Body of pancreas (tissue), 4 donors: ENCODE measurements at regions not wholly inside any gene's neighbourhood (a gene's known extent, or its start where the extent isn't known, plus 50 kb on each side); places are given as distances from the start of the nearest gene placed in this dataset.

Experiments used
- ATAC-seq: fragments of 150-250 bp; one replicate; pipeline ENCODE4 v1.9.1; 2016
- DNase-seq, 4 donors: peaks; one replicate each; pipeline ENCODE4 v3.0.0-alpha.2; 2019
- H3K27ac ChIP-seq, 4 donors: fragments of 200-600 bp; sonication (generic); 1 replicate in 3 of 4; 2 replicates in 1 of 4; pipeline versions ENCODE4 v1.5.1 to v1.6.1; 2016 to 2019; ENCODE audit warnings: mild to moderate bottlenecking in 1 of 4, mixed read lengths in 1 of 4, moderate library complexity in 1 of 4
- H3K27me3 ChIP-seq, 2 donors: fragments of 200-600 bp; sonication (generic); one replicate each; pipeline ENCODE4 v1.6.0; 2016; ENCODE audit warnings: mild to moderate bottlenecking in 1 of 2
- H3K36me3 ChIP-seq, 2 donors: fragments of 200-600 bp; sonication (generic); replicated peaks in 1 of 2; 2 replicates each; pipeline ENCODE4 v1.5.1; 2016; ENCODE audit warnings: low read depth in 2 of 2; ENCODE audit not compliant: insufficient read depth in 1 of 2
- H3K4me1 ChIP-seq: fragments of 200-600 bp; sonication (generic); one replicate; pipeline ENCODE4 v1.6.0; 2016
- H3K4me3 ChIP-seq, 2 donors: fragments of 200-600 bp; sonication (generic); 1 replicate in 1 of 2; 2 replicates in 1 of 2; pipeline ENCODE4 v1.5.1; 2016 to 2019
- H3K9me3 ChIP-seq, 3 donors: fragments of 200-600 bp; sonication (generic); 1 replicate in 2 of 3; 2 replicates in 1 of 3; pipeline ENCODE4 v1.5.1; 2016
- POLR2A ChIP-seq, 3 donors: fragments of 450-650 bp; IDR thresholded peaks; one replicate each; pipeline ENCODE4 v1.6.1; 2016; ENCODE audit warnings: antibody characterized with exemption in 3 of 3, mild to moderate bottlenecking in 2 of 3
- WGBS, 2 donors: methylation state at CpG; one replicate each; pipeline ENCODE4 v1.1.5; 2017; 5-methylcytosine and 5-hydroxymethylcytosine counted together
- intact Hi-C: fragments of 100-400 bp; cut with DNase I; formaldehyde crosslinking; loops from one replicate; pipeline ENCODE4 v1.15.1; 2023
- TF ChIP-seq, protein P1 (sequence below), 7 experiments: fragments of 450-650 bp in 4 of 7; fragments of 200-600 bp in 3 of 7; sonication (generic) in 3 of 7; IDR thresholded peaks; one replicate each; pipeline ENCODE4 v1.5.1; 2016 to 2019; ENCODE audit warnings: antibody characterized with exemption in 7 of 7

- Histone ChIP-seq H3K9me3 (no peaks in the 10 kb centered on the region), H3K4me3 (no peak overlapping the region), H3K36me3 (no peaks in the 10 kb centered on the region), H3K27ac (no peak overlapping the region), H3K4me1 (no peaks in the 10 kb centered on the region), H3K27me3 (no peaks in the 10 kb centered on the region)
- ATAC-seq: no peak
- 28 to 49% methylated on average over 2 of the region's 2 CpGs for WGBS, 2 donors
- no peak for DNase-seq
- TF ChIP-seq POLR2A (IDR thresholded peaks at IDR 0.05): no peak
- TF ChIP-seq, protein P1, sequence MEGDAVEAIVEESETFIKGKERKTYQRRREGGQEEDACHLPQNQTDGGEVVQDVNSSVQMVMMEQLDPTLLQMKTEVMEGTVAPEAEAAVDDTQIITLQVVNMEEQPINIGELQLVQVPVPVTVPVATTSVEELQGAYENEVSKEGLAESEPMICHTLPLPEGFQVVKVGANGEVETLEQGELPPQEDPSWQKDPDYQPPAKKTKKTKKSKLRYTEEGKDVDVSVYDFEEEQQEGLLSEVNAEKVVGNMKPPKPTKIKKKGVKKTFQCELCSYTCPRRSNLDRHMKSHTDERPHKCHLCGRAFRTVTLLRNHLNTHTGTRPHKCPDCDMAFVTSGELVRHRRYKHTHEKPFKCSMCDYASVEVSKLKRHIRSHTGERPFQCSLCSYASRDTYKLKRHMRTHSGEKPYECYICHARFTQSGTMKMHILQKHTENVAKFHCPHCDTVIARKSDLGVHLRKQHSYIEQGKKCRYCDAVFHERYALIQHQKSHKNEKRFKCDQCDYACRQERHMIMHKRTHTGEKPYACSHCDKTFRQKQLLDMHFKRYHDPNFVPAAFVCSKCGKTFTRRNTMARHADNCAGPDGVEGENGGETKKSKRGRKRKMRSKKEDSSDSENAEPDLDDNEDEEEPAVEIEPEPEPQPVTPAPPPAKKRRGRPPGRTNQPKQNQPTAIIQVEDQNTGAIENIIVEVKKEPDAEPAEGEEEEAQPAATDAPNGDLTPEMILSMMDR (IDR thresholded peaks at IDR 0.05): no peak
- intact Hi-C loops: no loop called here
Observed at GRCh38 chrX:45954026-45954425, 591.2 kb downstream of the ZNF674 start.

DNA sequence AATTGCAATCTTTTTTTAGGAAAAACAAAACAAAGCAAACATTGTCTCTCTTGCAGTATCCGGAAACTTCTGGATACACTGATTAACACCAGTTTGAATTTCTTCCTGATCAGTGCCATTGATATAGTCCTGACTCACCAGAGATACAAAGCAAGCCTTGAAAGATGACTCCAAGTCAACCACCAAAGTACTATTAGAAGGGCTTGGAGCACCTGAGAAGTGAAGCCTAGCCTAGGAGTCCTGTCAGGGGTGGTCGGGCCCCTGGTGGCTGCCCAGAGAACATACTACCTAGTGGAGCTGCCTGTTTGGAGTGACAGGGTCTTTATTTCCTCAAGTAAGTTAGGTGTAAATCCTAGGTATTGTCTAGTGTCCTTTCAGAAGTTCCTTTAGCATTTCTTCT lies 593.2 kb downstream of the ZNF674 start:
- Histone ChIP-seq H3K36me3 (no peaks in the 10 kb centered on the region), H3K27me3 (no peaks in the 10 kb centered on the region), H3K4me3 (no peak overlapping the region), H3K9me3 (no peaks in the 10 kb centered on the region), H3K4me1 (no peaks in the 10 kb centered on the region), H3K27ac (no peak overlapping the region)
- TF ChIP-seq, protein P1 (IDR thresholded peaks at IDR 0.05): no peak
- no peak for TF ChIP-seq POLR2A (IDR thresholded peaks at IDR 0.05)
- DNase-seq (no peak), ATAC-seq (no peak)
- 67 to 71% methylated on average over 1 to 2 of the region's 2 CpGs for WGBS, 2 donors
- intact Hi-C loops: no loop called here

GRCh38 chrX:45935408-45935807 lies 609.8 kb downstream of the ZNF674 start:
- intact Hi-C loops: no loop called here
- H3K27ac ChIP-seq: no peak overlapping the region
- no peaks in the 10 kb centered on the region for H3K27me3 ChIP-seq
- DNase-seq (no peak), ATAC-seq (no peak)
- no peaks in the 10 kb centered on the region for H3K4me1 ChIP-seq
- no peaks in the 10 kb centered on the region for H3K9me3 ChIP-seq
- no peaks in the 10 kb centered on the region for H3K36me3 ChIP-seq
- H3K4me3 ChIP-seq: no peak overlapping the region
- TF ChIP-seq POLR2A (IDR thresholded peaks at IDR 0.05): no peak
- TF ChIP-seq, protein P1 (IDR thresholded peaks at IDR 0.05): no peak

DNA sequence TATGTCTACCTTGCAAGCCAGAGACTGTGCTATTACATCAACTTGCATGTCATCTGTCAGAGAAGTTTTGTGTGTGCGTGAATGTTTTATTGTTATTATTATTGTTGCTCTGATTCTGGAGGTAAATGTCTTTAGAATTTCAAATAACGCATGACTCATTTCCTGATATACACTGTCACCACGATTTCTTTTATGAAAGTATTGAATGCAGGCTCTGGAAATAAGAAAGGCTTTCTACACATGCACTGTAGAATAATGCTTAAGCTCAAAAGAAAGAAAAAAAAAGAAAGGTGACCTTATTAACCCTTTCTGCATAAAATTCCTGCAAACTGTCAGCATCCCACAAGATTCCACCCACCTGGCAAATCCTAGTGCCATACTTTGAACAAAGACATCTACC lies 632.9 kb downstream of the ZNF674 start:
- no peaks in the 10 kb centered on the region for H3K4me1 ChIP-seq
- H3K27ac ChIP-seq: no peak overlapping the region
- DNase-seq (no peak), ATAC-seq (no peak)
- TF ChIP-seq, protein P1 (IDR thresholded peaks at IDR 0.05): no peak
- no peak for TF ChIP-seq POLR2A (IDR thresholded peaks at IDR 0.05)
- H3K36me3 ChIP-seq: no peaks in the 10 kb centered on the region
- intact Hi-C loops: no loop called here
- H3K4me3 ChIP-seq: no peak overlapping the region
- no peaks in the 10 kb centered on the region for H3K9me3 ChIP-seq
- WGBS, 2 donors: 67 to 84% methylated on average over 3 of the region's 3 CpGs
- H3K27me3 ChIP-seq: no peaks in the 10 kb centered on the region

DNA sequence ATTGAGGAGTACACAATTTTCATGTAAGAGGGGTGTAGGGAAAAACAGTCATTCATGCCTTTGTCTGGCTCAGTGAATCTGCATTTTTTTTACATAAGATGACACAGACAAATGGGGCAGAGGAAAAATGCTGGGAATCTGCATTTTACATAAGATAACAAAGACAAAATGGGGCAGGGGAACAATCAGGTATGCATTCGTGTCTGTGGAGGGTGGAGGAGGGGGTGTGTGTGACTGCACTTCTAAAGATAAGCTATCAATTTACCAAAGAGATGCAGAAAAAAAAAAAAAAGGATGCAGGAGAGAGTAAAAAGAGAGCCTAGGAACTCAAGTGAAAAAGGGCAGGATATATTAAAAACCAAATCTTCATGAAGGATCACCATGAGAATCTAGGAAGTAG lies 637.4 kb downstream of the ZNF674 start:
- no peaks in the 10 kb centered on the region for H3K36me3 ChIP-seq
- WGBS, 2 donors: 45 to 65% methylated on average over 1 of the region's 1 CpG
- H3K27me3 ChIP-seq: no peaks in the 10 kb centered on the region
- H3K9me3 ChIP-seq: no peaks in the 10 kb centered on the region
- TF ChIP-seq, protein P1 (IDR thresholded peaks at IDR 0.05): no peak
- no peak for TF ChIP-seq POLR2A (IDR thresholded peaks at IDR 0.05)
- ATAC-seq (no peak), DNase-seq (no peak)
- no peak overlapping the region for H3K27ac ChIP-seq
- H3K4me3 ChIP-seq: no peak overlapping the region
- intact Hi-C loops: no loop called here
- no peaks in the 10 kb centered on the region for H3K4me1 ChIP-seq
